Right lobe of liver (tissue), 6 donors: ENCODE measurements at regions not wholly inside any gene's neighbourhood (a gene's known extent, or its start where the extent isn't known, plus 50 kb on each side); places are given as distances from the start of the nearest gene placed in this dataset.
A peak's percentile ranks its signal among the peaks of the same experiment; 100 is the strongest.

ENCODE experiments used
- ATAC-seq, 4 donors: fragments of 200-7000 bp; cut with Tn5 transposase; one replicate each; pipeline ENCODE4 v1.9.1; 2020; ENCODE audit warnings: mild to moderate bottlenecking in 4 of 4, moderate library complexity in 4 of 4
- DNase-seq, 3 donors: peaks; one replicate each; pipeline ENCODE4 v3.0.0-alpha.2; 2020
- H3K27ac ChIP-seq, 3 donors: fragments of 200-600 bp; one replicate each; pipeline ENCODE4 v1.8.0; 2022
- H3K27me3 ChIP-seq, 2 donors: fragments of 200-600 bp; one replicate each; pipeline ENCODE4 v1.8.0; 2022
- H3K36me3 ChIP-seq, 4 donors: fragments of 200-600 bp; sonication (generic) in 1 of 4; one replicate each; pipeline versions ENCODE4 v1.5.1 to v1.8.0; 2017 to 2022; ENCODE audit warnings: control low read depth in 1 of 4
- H3K4me1 ChIP-seq, 4 donors: fragments of 200-600 bp; sonication (generic) in 1 of 4; one replicate each; pipeline versions ENCODE4 v1.5.1 to v1.8.0; 2017 to 2022; ENCODE audit warnings: control low read depth in 1 of 4
- H3K4me3 ChIP-seq, 3 donors: fragments of 200-600 bp; one replicate each; pipeline ENCODE4 v1.8.0; 2022
- H3K9me3 ChIP-seq, 4 donors: fragments of 200-600 bp; sonication (generic) in 1 of 4; one replicate each; pipeline versions ENCODE4 v1.5.1 to v1.8.0; 2017 to 2022; ENCODE audit warnings: control low read depth in 1 of 4
- CTCF ChIP-seq, 4 donors: fragments of 200-600 bp in 3 of 4; fragments of 450-650 bp in 1 of 4; IDR thresholded peaks; one replicate each; pipeline versions ENCODE4 v1.5.1 to v1.8.0; 2016 to 2022; ENCODE audit warnings: antibody characterized with exemption in 4 of 4, mild to moderate bottlenecking in 2 of 4
- POLR2A ChIP-seq: fragments of 450-650 bp; IDR thresholded peaks from one replicate; pipeline ENCODE4 v1.6.1; 2017; ENCODE audit warnings: antibody characterized with exemption, mild to moderate bottlenecking
- WGBS: methylation state at CpG from one replicate; pipeline ENCODE4 v1.1.6; 2018; ENCODE audit warnings: low coverage, low lambda C conversion rate; ENCODE audit not compliant: insufficient coverage; ENCODE audit errors: missing lambda C conversion rate; 5-methylcytosine and 5-hydroxymethylcytosine counted together
- intact Hi-C, 2 donors: fragments of 100-400 bp; cut with DNase I; formaldehyde crosslinking; loops; one replicate each; pipeline versions ENCODE4 v1.11.2 to v1.14.1; 2022
- donor health status: DM: no; HTN: yes; CAD: no.
- donor health status: DM: no; HTN: no; CAD: no.
- donor health status: DM: no; HTN: no; CAD: no.
- donor health status: DM: no; HTN: yes; CAD: no.
- donor health status: DM: no; HTN: yes; CAD: no.

- TF ChIP-seq POLR2A (no peak), CTCF (IDR thresholded peaks at IDR 0.05) (no peak)
- H3K9me3 ChIP-seq = no peaks in the 10 kb centered on the region
- intact Hi-C loops = no loop called here
Observed at GRCh38 chr4:138577145-138577544, 335.0 kb upstream of the SLC7A11 start.

GRCh38 chr4:138576684-138577083, 334.5 kb upstream of the SLC7A11 start:
- 0% methylated on average over 2 of the region's 3 CpGs for WGBS
- no peaks in the 10 kb centered on the region for H3K27me3 ChIP-seq
- H3K4me1 ChIP-seq = no peaks in the 10 kb centered on the region
- H3K27ac ChIP-seq = no peak overlapping the region
- no peaks in the 10 kb centered on the region for H3K9me3 ChIP-seq
- no peaks in the 10 kb centered on the region for H3K36me3 ChIP-seq
- intact Hi-C loops = no loop called here
- no peak overlapping the region for H3K4me3 ChIP-seq
- DNase-seq (no peak), ATAC-seq (peak; percentile 54 to 62 (median 61))
- TF ChIP-seq POLR2A (no peak), CTCF (IDR thresholded peaks at IDR 0.05) (peak; percentile 14 to 48 (median 31))

More at GRCh38 chr4:138577145-138577544, 335.0 kb upstream of the SLC7A11 start:
- H3K36me3 ChIP-seq = no peaks in the 10 kb centered on the region
- H3K4me3 ChIP-seq = no peak overlapping the region
- no peak overlapping the region for H3K27ac ChIP-seq
- H3K27me3 ChIP-seq = no peaks in the 10 kb centered on the region
- ATAC-seq (no peak), DNase-seq (no peak)
- no peaks in the 10 kb centered on the region for H3K4me1 ChIP-seq

- no peak overlapping the region for H3K27ac ChIP-seq
- no peak overlapping the region for H3K4me3 ChIP-seq
- intact Hi-C loops = no loop called here
- DNase-seq (no peak), ATAC-seq (no peak)
- H3K9me3 ChIP-seq = no peaks in the 10 kb centered on the region
- no peaks in the 10 kb centered on the region for H3K27me3 ChIP-seq
- WGBS = 52% methylated on average over 3 of the region's 3 CpGs
- H3K4me1 ChIP-seq = no peaks in the 10 kb centered on the region
- TF ChIP-seq CTCF (IDR thresholded peaks at IDR 0.05) (no peak), POLR2A (no peak)
- H3K36me3 ChIP-seq = no peaks in the 10 kb centered on the region
Observed at GRCh38 chr4:138573246-138573645, 331.1 kb upstream of the SLC7A11 start.

GRCh38 chr4:138572007-138572406, 329.9 kb upstream of the SLC7A11 start:
- H3K36me3 ChIP-seq = no peaks in the 10 kb centered on the region
- no peaks in the 10 kb centered on the region for H3K9me3 ChIP-seq
- no peak overlapping the region for H3K4me3 ChIP-seq
- intact Hi-C loops = no loop called here
- H3K27me3 ChIP-seq = no peaks in the 10 kb centered on the region
- no peak for ATAC-seq
- H3K4me1 ChIP-seq = no peaks in the 10 kb centered on the region
- no peak for DNase-seq
- TF ChIP-seq POLR2A = no peak
- no peak for TF ChIP-seq CTCF (IDR thresholded peaks at IDR 0.05)
- no peak overlapping the region for H3K27ac ChIP-seq
- WGBS = 66% methylated on average over 2 of the region's 2 CpGs

DNA sequence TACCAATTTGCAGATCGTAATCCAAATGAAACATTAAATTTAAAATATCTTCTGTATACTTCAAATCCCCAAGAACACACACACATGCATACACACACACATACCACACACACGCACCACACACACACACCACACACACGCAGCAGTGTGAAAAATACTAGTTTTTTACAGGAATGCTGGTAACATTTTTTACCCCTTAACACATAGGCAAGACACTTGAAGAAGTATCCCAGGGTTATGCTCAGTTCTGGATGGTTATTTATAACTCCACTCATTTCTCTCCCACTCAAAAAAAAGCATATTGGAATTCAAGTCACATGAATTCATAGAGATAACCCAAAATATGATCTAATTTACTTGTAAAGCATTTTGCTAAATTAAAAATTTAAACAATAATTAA, 325.5 kb upstream of the SLC7A11 start:
- Histone ChIP-seq H3K4me3 (no peak overlapping the region), H3K36me3 (no peaks in the 10 kb centered on the region)
- 45% methylated on average over 3 of the region's 3 CpGs for WGBS

More for the DNA sequence above, 325.5 kb upstream of the SLC7A11 start:
- H3K27ac ChIP-seq = no peak overlapping the region
- ATAC-seq (no peak), DNase-seq (no peak)
- TF ChIP-seq POLR2A = no peak
- no peak for TF ChIP-seq CTCF (IDR thresholded peaks at IDR 0.05)
- intact Hi-C loops = no loop called here
- no peaks in the 10 kb centered on the region for H3K27me3 ChIP-seq
- H3K9me3 ChIP-seq = no peaks in the 10 kb centered on the region
- H3K4me1 ChIP-seq = no peaks in the 10 kb centered on the region
